ENCODE measurements at regions not wholly inside any gene's neighbourhood (a gene's known extent, or its start where the extent isn't known, plus 50 kb on each side); places are given as distances from the start of the nearest gene placed in this dataset.
"Not testable (repeated sequence)": the region's sequence is repeated elsewhere in the genome, so short reads cannot be mapped to it uniquely, and the experiment has no call there.

DNA sequence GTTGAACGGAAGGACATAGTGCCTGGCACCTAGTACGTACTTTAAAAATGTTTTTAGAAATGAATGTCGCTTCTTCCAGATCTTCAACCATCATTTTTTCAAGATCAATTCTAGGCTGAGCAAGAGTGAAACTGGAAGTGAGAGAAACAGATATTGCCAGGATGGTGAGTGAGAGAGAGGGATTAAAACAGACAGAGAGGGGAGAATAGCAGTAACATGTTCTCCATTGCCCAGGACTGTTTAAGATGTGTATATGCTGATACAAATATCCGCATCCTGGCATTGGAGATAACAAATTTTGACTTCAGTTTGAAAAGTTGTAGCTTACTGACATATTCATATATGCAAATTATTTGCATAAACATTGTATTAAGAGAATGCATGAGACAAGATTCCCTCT lies 1156.1 kb downstream of the TBL1XR1 start:
- TF ChIP-seq, protein P1, sequence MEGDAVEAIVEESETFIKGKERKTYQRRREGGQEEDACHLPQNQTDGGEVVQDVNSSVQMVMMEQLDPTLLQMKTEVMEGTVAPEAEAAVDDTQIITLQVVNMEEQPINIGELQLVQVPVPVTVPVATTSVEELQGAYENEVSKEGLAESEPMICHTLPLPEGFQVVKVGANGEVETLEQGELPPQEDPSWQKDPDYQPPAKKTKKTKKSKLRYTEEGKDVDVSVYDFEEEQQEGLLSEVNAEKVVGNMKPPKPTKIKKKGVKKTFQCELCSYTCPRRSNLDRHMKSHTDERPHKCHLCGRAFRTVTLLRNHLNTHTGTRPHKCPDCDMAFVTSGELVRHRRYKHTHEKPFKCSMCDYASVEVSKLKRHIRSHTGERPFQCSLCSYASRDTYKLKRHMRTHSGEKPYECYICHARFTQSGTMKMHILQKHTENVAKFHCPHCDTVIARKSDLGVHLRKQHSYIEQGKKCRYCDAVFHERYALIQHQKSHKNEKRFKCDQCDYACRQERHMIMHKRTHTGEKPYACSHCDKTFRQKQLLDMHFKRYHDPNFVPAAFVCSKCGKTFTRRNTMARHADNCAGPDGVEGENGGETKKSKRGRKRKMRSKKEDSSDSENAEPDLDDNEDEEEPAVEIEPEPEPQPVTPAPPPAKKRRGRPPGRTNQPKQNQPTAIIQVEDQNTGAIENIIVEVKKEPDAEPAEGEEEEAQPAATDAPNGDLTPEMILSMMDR (IDR thresholded peaks at IDR 0.05), result no peak
- intact Hi-C loops (cut with DNase I), result no loop called here
- Histone ChIP-seq H3K36me3 (ENCODE audit: insufficient read depth in 1 of 2, low read depth in 1 of 2) (no peaks in the 10 kb centered on the region), H3K9me3 (no peaks in the 10 kb centered on the region), H3K27ac (no peak overlapping the region), H3K4me3 (no peak overlapping the region), H3K27me3 (ENCODE audit: insufficient read depth in 3 of 3, low read length in 2 of 3) (no peaks in the 10 kb centered on the region), H3K4me1 (no peaks in the 10 kb centered on the region)
- ATAC-seq (no peak), DNase-seq (no peak)
- WGBS, 3 donors, result 94 to 97% (median 95%) methylated on average over 4 of the region's 4 CpGs

DNA sequence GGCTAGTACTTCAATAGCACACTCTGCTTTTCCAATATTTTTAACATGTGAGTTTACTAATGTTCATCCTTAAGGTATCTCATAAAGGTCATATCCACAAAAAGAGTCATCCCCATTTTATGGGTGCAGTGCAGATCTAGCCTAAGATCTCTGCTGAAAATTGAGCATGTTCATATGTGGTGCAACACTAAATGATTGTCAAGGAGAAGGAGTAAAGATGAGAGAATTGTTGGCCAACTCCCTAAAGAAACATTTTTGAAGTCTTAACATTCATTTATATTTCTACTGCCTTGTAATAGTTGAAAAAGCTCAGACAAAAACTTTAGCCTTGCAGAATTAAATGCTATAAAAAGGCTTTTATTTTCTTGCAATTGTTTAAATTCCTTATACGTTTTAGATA lies 1159.6 kb downstream of the TBL1XR1 start:
- Histone ChIP-seq H3K27me3 (ENCODE audit: insufficient read depth in 3 of 3, low read length in 2 of 3) (no peaks in the 10 kb centered on the region), H3K4me3 (no peak overlapping the region), H3K36me3 (ENCODE audit: insufficient read depth in 1 of 2, low read depth in 1 of 2) (no peaks in the 10 kb centered on the region), H3K27ac (no peak overlapping the region), H3K9me3 (no peaks in the 10 kb centered on the region), H3K4me1 (no peaks in the 10 kb centered on the region)
- WGBS, 3 donors, result 46 to 70% (median 55%) methylated on average over 1 of the region's 1 CpG
- ATAC-seq (no peak), DNase-seq (no peak)
- TF ChIP-seq, protein P1 (IDR thresholded peaks at IDR 0.05), result no peak
- intact Hi-C loops (cut with DNase I), result no loop called here

DNA sequence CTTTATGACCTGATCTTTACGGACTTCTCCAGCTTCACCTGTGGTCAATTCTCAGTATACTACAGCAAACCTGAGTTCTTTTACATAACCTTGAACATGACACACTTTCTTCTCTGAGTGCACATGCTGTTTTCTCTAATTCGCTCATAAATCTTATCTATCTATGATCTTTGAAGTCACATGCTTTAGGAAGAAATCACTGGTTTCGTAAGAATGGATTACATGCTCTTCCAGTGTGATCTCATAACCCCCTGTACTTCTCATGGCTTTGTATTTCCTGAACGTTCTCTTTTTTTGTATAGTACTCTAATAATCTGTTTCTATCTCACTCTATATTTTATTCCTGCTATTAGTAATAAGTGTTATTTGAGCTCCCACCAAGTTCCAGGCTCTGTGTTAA lies 1165.2 kb downstream of the TBL1XR1 start:
- H3K4me1 ChIP-seq, result no peaks in the 10 kb centered on the region

DNA sequence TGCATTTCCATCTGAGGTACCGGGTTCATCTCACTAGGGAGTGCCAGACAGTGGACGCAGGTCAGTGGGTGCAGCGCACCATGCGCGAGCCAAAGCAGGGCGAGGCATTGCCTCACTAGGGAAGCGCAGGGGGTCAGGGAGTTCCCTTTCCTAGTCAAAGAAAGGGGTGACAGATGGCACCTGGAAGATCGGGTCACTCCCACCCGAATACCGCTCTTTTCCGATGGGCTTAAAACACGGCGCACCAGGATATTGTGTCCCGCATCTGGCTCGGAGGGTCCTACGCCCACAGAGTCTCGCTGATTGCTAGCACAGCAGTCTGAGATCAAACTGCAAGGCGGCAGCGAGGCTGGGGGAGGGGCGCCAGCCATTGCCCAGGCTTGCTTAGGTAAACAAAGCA lies 1157.1 kb downstream of the NAALADL2 start:
- 95 to 97% (median 95%) methylated on average over 17 to 19 of the region's 20 CpGs for WGBS, 3 donors
- H3K27me3 ChIP-seq (ENCODE audit: insufficient read depth in 3 of 3, low read length in 2 of 3); H3K4me3 ChIP-seq; H3K4me1 ChIP-seq; intact Hi-C loops (cut with DNase I); H3K36me3 ChIP-seq (ENCODE audit: insufficient read depth in 1 of 2, low read depth in 1 of 2); H3K9me3 ChIP-seq; H3K27ac ChIP-seq; ATAC-seq; DNase-seq: not testable (repeated sequence)

More for the DNA sequence above, 1165.2 kb downstream of the TBL1XR1 start:
- Histone ChIP-seq H3K27me3 (ENCODE audit: insufficient read depth in 3 of 3, low read length in 2 of 3) (no peaks in the 10 kb centered on the region), H3K36me3 (ENCODE audit: insufficient read depth in 1 of 2, low read depth in 1 of 2) (no peaks in the 10 kb centered on the region), H3K9me3 (no peaks in the 10 kb centered on the region), H3K27ac (no peak overlapping the region), H3K4me3 (no peak overlapping the region)
- 67 to 70% (median 68%) methylated on average over 4 of the region's 4 CpGs for WGBS, 3 donors
- intact Hi-C loops (cut with DNase I), result no loop called here
- DNase-seq (no peak), ATAC-seq (no peak)
- TF ChIP-seq, protein P1 (IDR thresholded peaks at IDR 0.05), result no peak

DNA sequence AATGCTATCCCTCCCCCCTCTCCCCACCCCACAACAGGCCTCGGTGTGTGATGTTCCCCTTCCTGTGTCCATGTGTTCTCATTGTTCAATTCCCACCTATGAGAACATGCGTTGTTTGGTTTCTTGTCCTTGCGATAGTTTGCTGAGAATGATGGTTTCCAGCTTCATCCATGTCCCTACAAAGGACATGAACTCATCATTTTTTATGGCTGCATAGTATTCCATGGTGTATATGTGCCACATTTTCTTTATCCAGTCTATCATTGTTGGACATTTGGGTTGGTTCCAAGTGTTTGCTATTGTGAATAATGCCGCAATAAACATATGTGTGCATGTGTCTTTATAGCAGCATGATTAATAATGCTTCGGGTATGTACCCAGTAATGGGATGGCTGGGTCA lies 1156.1 kb downstream of the NAALADL2 start:
- intact Hi-C loops (cut with DNase I); DNase-seq; H3K4me1 ChIP-seq; H3K27me3 ChIP-seq (ENCODE audit: insufficient read depth in 3 of 3, low read length in 2 of 3); H3K27ac ChIP-seq; ATAC-seq; H3K9me3 ChIP-seq; H3K36me3 ChIP-seq (ENCODE audit: insufficient read depth in 1 of 2, low read depth in 1 of 2); H3K4me3 ChIP-seq: not testable (repeated sequence)
- WGBS, 3 donors, result 95 to 98% (median 95%) methylated on average over 5 of the region's 5 CpGs

DNA sequence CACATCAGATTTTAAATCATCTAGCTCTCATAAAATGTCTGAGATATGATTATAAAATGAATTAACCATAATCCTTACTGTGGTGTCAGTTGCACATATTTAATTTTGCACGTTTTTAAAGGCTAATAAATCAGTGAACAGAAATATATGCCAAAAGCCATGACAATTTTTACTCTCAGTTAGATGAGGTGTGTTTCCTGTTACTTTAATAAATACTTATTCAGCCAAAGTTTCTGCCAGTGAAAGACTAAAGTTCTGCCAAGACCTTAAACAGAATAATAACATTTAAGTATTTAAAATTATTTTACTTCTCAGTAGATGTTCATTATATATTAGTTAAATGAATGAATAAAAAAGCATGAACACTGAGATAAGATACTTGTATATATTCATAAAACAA lies 1150.1 kb downstream of the NAALADL2 start:
- Histone ChIP-seq H3K27me3 (ENCODE audit: insufficient read depth in 3 of 3, low read length in 2 of 3) (no peaks in the 10 kb centered on the region), H3K4me3 (no peak overlapping the region), H3K4me1 (no peaks in the 10 kb centered on the region), H3K27ac (no peak overlapping the region), H3K36me3 (ENCODE audit: insufficient read depth in 1 of 2, low read depth in 1 of 2) (no peaks in the 10 kb centered on the region), H3K9me3 (no peaks in the 10 kb centered on the region)
- 2 to 20% (median 8%) methylated on average over 1 of the region's 1 CpG for WGBS, 3 donors
- intact Hi-C loops (cut with DNase I), result no loop called here
- TF ChIP-seq, protein P1 (IDR thresholded peaks at IDR 0.05), result no peak
- no peak for DNase-seq
- ATAC-seq, result no peak

All from psoas muscle (tissue), 7 donors.